GM19043 (cell line): ENCODE measurements at regions not wholly inside any gene's neighbourhood (a gene's known extent, or its start where the extent isn't known, plus 50 kb on each side); places are given as distances from the start of the nearest gene placed in this dataset.

Experiments used
- ATAC-seq: cut with Tn5 transposase; IDR thresholded peaks from one replicate; pipeline ENCODE4 v1.9.1; 2021; ENCODE audit warnings: low read depth; ENCODE audit not compliant: unreplicated experiment

- no peak for ATAC-seq
Measured at GRCh38 chr3:3745693-3746092, 53.5 kb upstream of the LRRN1 start.

GRCh38 chr3:3744826-3745225, 54.4 kb upstream of the LRRN1 start:
- ATAC-seq = no peak

DNA sequence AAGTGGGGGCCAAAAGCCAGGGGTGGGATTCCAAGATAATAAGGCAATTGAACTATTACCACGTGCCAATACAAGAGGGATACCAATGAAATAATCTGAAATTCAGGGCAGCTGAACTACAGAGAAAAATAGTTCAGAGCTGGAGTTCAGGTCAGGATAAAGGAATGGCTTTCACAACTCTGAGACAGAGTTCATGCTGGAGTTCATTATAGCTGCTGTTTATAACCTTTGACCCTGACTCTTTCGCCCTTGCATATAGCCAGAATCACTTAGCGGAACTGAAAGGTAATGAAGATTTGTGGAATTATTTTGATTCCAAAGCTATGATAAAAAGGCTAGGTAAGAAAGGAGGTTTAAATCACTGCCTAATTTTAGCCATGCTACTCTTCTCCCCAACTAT, 55.5 kb upstream of the LRRN1 start:
- ATAC-seq = no peak

- ATAC-seq = no peak
Measured at GRCh38 chr3:3740061-3740460, 59.2 kb upstream of the LRRN1 start.

GRCh38 chr3:3739330-3740060, 59.7 kb upstream of the LRRN1 start:
- ATAC-seq = no peak

GRCh38 chr3:3737531-3737930, 61.7 kb upstream of the LRRN1 start:
- ATAC-seq = no peak

DNA sequence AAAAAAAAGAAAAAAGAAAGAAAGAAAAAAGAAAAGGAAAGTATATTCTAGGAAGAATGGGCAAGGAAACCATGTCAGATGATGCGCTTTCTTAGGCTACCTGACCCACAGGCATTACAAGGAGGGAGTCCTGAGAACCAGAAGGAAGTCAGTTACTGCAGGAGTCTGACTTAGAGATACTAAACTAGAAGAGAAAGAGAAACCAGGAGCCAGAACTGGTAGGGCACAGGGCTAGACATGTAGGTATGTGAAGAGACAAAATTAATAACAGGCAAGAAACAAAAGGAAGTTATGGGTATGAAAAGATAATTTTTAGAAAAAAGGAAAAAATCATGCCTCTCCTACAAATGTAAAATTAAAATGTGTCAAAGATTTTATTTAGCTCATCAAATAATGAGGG, 63.3 kb upstream of the LRRN1 start:
- no peak for ATAC-seq

DNA sequence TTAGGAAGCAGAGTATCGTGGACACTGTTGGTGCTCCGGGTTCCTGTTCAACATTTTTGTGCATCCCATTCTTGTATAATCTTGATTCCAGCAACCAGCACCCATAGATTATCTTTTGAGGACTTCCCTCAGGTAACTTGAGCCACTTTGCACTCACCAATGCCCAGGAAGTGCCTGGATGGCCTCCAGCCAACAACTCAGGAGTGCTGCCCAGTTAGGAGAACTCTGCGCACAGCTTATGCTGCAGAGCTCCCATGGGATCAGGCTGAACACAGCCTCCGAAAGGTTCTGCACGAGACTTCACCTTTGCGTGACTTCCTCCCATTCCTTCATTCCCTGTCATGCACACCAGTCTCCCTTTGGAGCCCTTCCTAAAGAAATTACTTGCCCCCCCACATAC, 64.3 kb upstream of the LRRN1 start:
- ATAC-seq = no peak

DNA sequence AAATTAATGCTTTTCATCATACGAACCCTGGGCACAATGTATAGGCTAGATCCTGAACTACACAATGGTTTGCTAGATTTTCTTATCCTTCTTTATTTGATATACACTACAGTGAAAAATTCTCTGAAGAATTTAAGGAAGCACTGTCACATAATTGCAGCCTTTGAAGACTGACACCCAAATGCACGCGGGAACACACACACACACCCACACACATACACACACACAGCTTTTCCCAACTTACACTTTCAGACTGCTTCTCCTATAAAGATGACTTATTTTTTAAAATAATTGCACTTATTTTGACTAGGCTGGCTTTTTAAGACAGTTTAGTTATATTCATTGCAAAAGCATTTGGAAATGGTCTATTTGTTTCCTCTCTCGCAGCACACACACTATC, 70.0 kb upstream of the LRRN1 start:
- no peak for ATAC-seq

DNA sequence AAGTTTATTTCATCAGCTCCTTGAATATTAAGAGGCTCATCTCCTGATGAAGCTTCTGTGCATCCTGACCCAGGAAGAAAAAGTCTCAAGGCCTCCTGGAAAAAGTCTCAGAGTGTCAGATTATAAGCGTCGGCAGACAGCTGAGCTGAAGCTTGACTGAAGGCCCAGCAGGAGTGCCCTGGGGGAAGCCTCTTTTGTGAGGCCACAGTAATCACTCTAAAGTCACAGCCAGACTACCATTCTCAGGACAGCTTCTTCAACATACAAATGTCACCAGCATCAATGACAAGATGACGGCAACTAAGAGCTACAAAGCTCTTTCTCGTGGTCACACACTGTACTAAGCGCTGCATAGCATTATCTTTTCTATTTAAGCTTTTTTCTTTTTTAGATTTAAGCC, 72.7 kb upstream of the LRRN1 start:
- no peak for ATAC-seq

DNA sequence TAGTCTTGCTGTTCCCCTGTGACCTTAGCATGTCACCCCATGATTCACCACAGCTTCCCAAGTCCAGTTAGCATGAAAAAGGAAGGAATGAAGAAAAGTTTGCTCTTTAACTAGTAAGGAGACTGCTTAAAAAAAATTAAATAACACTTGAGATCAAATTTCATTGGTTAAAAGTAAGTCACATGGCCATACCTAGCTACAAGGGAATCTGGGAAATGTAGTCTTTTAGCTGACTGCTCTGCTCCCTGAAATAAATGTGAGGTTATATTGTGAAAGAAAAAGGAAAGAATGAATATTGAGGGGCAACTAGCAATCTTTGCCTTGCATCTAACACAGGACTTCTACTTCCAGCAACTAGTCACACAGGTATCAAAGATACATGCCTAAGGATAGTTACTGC, 84.7 kb upstream of the LRRN1 start:
- no peak for ATAC-seq

GRCh38 chr3:3712971-3713370, 86.3 kb upstream of the LRRN1 start:
- no peak for ATAC-seq

- no peak for ATAC-seq
Measured at GRCh38 chr3:3708769-3709115, 90.5 kb upstream of the LRRN1 start.

DNA sequence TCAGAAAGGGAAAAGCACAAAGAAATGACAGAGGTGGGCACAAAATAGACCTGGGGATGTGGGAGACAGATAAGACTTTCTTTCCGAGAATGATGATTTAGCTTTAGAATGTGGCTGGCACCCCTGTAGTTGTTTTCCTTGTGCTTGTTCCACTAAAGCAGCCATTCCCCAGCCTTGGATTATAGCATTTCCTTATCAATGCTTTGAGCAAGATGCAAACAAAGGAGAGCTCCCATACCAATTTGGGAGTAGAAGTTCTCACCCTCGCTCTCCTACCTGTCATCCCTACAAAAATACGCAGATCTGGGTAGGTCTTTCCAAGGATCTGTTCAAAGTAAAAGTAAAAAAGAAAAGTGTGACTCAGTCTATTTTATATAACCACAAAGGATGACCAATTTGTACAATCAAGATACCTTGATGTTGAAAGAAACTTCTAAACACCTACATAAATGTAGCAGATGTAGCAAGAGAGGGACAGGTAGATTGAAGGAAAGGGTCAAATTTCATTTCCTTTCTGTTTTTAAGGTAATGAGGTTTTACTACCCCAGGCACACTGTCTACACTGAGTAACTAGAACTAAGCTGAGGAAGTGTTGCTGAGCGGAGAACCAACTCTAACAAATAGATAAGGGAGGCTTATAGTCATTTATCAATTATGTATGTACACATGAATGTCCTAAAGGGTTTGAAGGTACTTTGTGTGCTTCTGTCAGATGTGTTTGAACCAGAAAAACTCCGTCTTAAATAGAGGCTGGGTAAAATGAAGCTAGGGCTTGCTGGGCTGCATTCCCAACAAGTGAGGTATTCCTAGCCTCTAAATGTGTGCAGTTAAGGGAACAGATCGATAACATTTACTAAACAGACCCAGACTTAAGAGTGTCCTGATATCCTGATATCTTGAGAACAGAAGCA, 91.1 kb upstream of the LRRN1 start:
- ATAC-seq = no peak

GRCh38 chr3:3705090-3705775, 94.0 kb upstream of the LRRN1 start:
- no peak for ATAC-seq

GRCh38 chr3:3701949-3702348, 97.3 kb upstream of the LRRN1 start:
- ATAC-seq = no peak

DNA sequence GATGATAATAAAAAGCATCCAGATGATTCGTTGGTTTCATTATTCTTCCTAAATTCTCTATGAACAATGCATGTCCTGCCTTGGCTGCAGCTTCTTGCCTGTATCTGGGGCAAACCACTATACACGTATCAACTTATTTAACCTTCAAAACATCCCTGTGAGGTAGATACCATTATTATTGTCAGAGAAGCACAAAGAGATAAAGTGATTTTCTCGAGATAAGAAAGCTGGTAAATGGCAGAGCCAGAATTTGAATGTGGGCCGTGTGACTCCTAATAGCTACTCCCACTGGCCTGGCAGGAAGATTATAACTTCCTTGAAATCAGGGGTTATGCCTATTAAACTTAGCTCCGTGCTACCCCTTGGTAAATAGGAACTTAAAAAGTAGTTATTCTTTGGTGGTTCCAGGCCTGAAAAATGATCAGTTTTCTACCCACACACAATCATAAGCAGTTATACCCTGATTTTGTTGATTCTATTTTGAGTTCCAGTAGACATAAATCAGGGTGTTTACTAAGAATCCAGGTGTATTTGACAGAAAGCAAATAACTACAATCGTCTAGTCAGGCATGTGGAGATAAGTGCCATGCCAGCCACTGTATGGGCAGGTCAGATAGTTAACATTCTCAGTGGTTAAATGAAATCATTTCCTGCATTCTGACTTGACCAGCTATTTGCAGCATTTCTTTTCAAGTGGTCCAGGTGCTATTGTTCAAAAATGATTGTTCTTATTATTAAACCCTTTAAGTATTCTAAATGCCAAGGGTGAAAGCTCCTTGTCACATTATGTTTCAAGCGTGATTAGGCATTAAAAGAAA, 99.2 kb upstream of the LRRN1 start:
- ATAC-seq = no peak

GRCh38 chr3:3699407-3699806, 99.8 kb upstream of the LRRN1 start:
- ATAC-seq = no peak

GRCh38 chr3:3696345-3696744, 102.9 kb upstream of the LRRN1 start:
- no peak for ATAC-seq

DNA sequence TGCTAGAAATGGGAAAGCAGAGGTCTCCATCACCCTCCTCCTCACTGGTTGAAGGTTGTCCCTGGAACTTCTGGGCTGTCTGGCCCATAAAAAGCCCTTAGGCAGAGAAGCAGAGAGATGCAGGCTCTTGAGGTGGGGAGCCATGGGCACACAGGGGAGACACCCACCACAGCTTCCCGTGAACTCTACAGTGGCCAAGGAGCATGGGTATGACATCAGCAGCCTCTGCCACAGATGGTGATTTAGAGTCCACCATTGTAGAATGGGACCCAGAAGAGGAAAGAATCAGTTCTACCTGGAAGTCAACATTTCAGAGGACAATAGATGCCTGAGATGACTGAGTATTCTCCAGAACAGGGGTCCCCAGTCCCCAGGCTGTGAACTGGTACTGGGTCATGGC, 105.6 kb upstream of the LRRN1 start:
- ATAC-seq = no peak
